ENCODE measurements at regions not wholly inside any gene's neighbourhood (a gene's known extent, or its start where the extent isn't known, plus 50 kb on each side); places are given as distances from the start of the nearest gene placed in this dataset.
"Not testable (repeated sequence)": the region's sequence is repeated elsewhere in the genome, so short reads cannot be mapped to it uniquely, and the experiment has no call there.

DNA sequence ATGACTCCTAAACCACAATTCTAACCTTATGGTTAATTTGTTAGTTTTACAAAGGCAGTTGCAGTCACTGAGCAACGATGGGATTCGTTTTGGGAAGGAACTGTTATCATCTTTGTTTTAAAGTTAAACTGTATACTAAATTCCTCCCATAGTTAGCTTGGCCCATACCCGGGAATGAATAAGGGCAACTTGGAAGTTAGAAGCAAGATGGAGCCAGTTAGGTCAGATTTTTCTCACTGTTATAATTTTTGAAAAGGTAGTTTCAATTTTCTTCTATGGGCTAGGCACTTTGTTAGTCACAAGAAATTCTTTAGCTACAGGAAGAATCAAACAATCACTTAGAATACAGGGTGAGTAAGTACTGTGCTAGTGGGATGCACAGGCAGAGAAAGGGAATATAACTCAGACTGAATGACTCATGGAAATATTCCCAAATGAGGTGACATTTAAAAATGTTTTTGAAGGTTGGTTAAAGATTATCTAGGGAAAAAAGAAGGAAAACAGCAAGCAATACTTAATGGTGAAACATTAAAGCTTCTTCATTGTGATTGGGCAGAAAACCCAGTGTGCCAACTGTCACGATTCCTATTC, 153.6 kb downstream of the MAGEB17 start:
- peaks cover 3% of the 10 kb centered on the region for H3K36me3 ChIP-seq (ENCODE audit: control insufficient read depth, low read depth, low read length)
- peaks cover 9% of the 10 kb centered on the region for H3K9me3 ChIP-seq (ENCODE audit: control insufficient read depth, low read depth, low read length)
- H3K27ac ChIP-seq (ENCODE audit: low read length): no peak overlapping the region
- peaks cover 14% of the 10 kb centered on the region for H3K4me1 ChIP-seq (ENCODE audit: control insufficient read depth, low read depth, low read length)
- no peak overlapping the region for H3K4me3 ChIP-seq (ENCODE audit: low read length)
- H3K9ac ChIP-seq (ENCODE audit: low read length): no peak overlapping the region
- H3K27me3 ChIP-seq (ENCODE audit: control insufficient read depth, insufficient read depth, low read length): no peaks in the 10 kb centered on the region

DNA sequence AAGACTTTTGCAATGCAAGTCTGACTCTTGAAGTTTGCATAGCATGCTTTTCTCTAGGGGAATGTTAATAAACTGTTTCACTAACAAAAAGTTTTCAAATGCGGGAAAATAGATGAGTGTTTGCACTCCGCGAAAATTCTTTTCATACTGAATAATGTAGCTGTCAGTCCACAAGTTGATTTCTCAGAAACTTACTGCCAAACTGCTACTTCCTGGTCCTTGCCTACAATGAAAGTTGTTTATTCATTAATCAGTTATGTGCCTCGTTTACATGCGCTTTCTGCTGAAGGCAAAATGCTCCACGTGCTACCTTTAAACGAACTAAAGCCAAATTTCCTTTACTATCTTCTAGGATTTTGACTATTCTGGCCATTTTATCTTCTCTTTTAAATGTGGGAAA, 166.2 kb downstream of the MAGEB17 start:
- Histone ChIP-seq H3K9me3 (ENCODE audit: control insufficient read depth, low read depth, low read length) (no peaks in the 10 kb centered on the region), H3K36me3 (ENCODE audit: control insufficient read depth, low read depth, low read length) (no peaks in the 10 kb centered on the region), H3K4me1 (ENCODE audit: control insufficient read depth, low read depth, low read length) (no peaks in the 10 kb centered on the region), H3K4me3 (ENCODE audit: low read length) (no peak overlapping the region), H3K9ac (ENCODE audit: low read length) (no peak overlapping the region), H3K27ac (ENCODE audit: low read length) (no peak overlapping the region), H3K27me3 (ENCODE audit: control insufficient read depth, insufficient read depth, low read length) (no peaks in the 10 kb centered on the region)

DNA sequence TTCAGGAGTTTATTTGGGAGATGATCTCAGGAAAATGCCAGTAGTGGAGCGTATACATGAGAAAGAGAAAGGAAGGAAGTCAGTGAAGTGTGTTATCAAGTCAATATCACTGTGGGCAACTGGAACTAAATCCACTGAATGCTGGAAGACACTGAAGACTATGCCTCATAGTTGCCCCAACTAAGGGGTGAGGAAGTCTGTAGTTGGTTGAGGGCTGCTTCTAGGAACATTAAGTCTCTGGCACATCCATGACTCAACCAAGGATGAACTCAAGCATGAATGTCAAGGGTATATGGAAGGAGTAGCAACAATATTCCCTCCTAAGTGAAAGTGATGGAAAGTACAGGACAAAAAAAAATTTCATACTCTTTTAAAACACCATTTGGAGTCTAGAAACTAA, 167.9 kb downstream of the MAGEB17 start:
- Histone ChIP-seq H3K4me3 (ENCODE audit: low read length) (no peak overlapping the region), H3K27ac (ENCODE audit: low read length) (no peak overlapping the region), H3K9me3 (ENCODE audit: control insufficient read depth, low read depth, low read length) (no peaks in the 10 kb centered on the region), H3K36me3 (ENCODE audit: control insufficient read depth, low read depth, low read length) (no peaks in the 10 kb centered on the region), H3K4me1 (ENCODE audit: control insufficient read depth, low read depth, low read length) (no peaks in the 10 kb centered on the region), H3K9ac (ENCODE audit: low read length) (no peak overlapping the region), H3K27me3 (ENCODE audit: control insufficient read depth, insufficient read depth, low read length) (no peaks in the 10 kb centered on the region)

DNA sequence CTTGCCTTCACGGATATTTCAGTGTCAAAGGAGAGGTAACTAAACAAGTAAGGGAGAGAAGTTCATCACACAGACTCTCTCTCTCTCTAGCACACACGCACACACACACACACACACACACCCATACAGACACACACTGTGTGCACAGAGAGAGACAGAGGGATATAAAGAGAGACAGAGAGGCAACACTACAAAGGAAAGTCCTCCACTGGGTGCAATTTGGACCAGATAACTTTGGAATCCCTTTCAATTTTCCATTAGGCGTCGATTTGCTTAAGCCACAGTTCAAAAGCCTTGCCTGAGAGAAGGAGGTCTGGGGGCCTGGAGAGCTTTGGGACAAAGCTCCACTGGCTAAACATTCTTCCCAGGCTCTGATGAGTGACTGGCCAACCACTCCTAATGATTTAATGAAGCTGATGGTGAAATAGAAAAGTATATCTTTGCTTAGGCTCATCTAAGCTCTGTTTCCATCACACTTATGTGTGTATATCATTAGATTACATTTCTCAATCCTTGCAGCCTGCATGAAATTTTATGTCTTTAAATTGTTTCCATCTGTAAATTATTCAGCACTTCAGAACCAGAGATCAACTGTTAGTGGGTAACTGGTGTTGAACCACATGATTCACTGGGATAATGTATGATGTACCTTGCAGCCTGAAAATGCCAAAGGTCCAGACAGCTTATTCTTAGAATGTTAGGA, 180.8 kb downstream of the MAGEB17 start:
- no peak overlapping the region for H3K4me3 ChIP-seq (ENCODE audit: low read length)
- H3K36me3 ChIP-seq (ENCODE audit: control insufficient read depth, low read depth, low read length): no peaks in the 10 kb centered on the region
- no peak overlapping the region for H3K9ac ChIP-seq (ENCODE audit: low read length)
- H3K9me3 ChIP-seq (ENCODE audit: control insufficient read depth, low read depth, low read length): no peaks in the 10 kb centered on the region
- no peak overlapping the region for H3K27ac ChIP-seq (ENCODE audit: low read length)
- no peaks in the 10 kb centered on the region for H3K27me3 ChIP-seq (ENCODE audit: control insufficient read depth, insufficient read depth, low read length)
- H3K4me1 ChIP-seq (ENCODE audit: control insufficient read depth, low read depth, low read length): peaks cover 4% of the 10 kb centered on the region

DNA sequence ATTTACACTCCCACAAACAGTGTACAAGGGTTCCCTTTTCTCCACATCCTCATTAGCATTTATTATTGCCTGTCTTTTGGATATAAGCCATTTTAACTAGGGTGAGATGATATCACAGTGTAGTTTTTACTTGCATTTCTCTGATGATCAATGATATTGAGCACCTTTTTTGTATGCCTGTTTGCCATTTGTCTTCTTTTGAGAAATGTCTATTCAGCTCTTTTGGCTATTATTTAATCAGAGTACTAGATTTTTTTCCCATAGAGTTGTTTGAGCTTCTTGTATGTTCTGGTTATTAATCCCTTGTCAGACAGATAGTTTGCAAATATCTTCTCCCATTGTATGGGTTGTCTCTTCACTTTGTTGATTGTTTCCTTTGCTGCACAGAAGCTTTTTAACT, 190.6 kb downstream of the MAGEB17 start:
- Histone ChIP-seq H3K4me3 (ENCODE audit: low read length) (no peak overlapping the region), H3K36me3 (ENCODE audit: control insufficient read depth, low read depth, low read length) (no peaks in the 10 kb centered on the region), H3K4me1 (ENCODE audit: control insufficient read depth, low read depth, low read length) (no peaks in the 10 kb centered on the region), H3K9me3 (ENCODE audit: control insufficient read depth, low read depth, low read length) (no peaks in the 10 kb centered on the region), H3K9ac (ENCODE audit: low read length) (no peak overlapping the region), H3K27me3 (ENCODE audit: control insufficient read depth, insufficient read depth, low read length) (no peaks in the 10 kb centered on the region), H3K27ac (ENCODE audit: low read length) (no peak overlapping the region)

DNA sequence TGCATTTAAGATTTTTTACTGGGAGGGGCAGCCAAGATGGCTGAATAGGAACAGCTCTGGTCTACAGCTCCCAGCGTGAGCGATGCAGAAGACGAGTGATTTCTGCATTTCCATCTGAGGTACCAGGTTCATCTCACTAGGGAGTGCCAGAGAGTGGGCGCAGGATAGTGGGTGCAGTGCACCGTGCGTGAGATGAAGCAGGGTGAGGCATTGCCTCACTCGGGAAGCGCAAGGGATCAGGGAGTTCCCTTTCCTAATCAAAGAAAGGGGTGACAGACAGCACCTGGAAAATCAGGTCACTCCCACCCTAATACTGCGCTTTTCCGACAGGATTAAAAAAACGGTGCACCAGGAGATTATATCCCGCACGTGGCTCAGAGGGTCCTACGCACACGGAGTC, 192.8 kb downstream of the MAGEB17 start:
- not testable (repeated sequence) for H3K9ac ChIP-seq (ENCODE audit: low read length); H3K27me3 ChIP-seq (ENCODE audit: control insufficient read depth, insufficient read depth, low read length); H3K4me1 ChIP-seq (ENCODE audit: control insufficient read depth, low read depth, low read length); H3K27ac ChIP-seq (ENCODE audit: low read length); H3K4me3 ChIP-seq (ENCODE audit: low read length); H3K9me3 ChIP-seq (ENCODE audit: control insufficient read depth, low read depth, low read length); H3K36me3 ChIP-seq (ENCODE audit: control insufficient read depth, low read depth, low read length)

DNA sequence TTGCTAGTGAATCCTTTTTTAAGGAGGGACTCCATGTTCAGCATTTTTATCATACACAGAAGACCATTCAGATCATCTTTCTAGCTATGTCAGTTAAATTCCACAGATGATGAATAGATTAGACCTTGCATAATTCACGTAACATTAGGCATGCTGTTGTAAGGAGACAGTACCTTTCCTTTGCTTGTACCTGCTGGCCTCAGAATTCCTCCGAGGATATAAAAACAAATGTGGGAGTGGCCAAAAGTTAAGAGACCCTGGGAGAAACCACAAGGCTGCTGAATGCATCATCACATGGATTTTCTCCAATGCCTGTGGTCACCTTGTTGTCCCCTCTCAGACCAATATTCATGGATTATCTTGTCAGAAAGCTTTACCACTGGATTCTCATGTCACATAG, 201.4 kb downstream of the MAGEB17 start:
- no peak overlapping the region for H3K27ac ChIP-seq (ENCODE audit: low read length)
- no peaks in the 10 kb centered on the region for H3K9me3 ChIP-seq (ENCODE audit: control insufficient read depth, low read depth, low read length)
- no peak overlapping the region for H3K9ac ChIP-seq (ENCODE audit: low read length)
- no peaks in the 10 kb centered on the region for H3K36me3 ChIP-seq (ENCODE audit: control insufficient read depth, low read depth, low read length)
- H3K4me1 ChIP-seq (ENCODE audit: control insufficient read depth, low read depth, low read length): peaks cover 4% of the 10 kb centered on the region
- no peak overlapping the region for H3K4me3 ChIP-seq (ENCODE audit: low read length)
- H3K27me3 ChIP-seq (ENCODE audit: control insufficient read depth, insufficient read depth, low read length): no peaks in the 10 kb centered on the region

DNA sequence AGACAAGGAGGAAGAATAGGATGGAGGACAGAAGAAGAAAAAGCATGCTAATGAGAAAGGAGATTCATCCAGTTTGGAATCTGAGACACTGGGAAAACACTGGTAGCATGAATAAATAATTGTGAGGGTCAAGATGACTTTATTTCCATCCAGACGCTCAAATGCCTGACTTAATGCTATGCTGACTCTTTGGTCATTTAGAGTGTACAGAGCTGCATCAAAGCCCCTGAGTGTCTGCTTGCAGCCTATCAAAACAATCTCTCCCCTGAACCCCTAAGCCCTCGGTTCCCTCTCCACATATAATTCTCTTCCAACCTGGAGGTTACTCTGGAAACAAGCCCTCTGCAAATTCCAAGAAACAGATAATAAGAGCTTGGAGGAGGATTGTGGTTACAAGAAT, 208.8 kb downstream of the MAGEB17 start:
- no peak overlapping the region for H3K27ac ChIP-seq (ENCODE audit: low read length)
- no peaks in the 10 kb centered on the region for H3K36me3 ChIP-seq (ENCODE audit: control insufficient read depth, low read depth, low read length)
- peaks cover 4% of the 10 kb centered on the region for H3K9me3 ChIP-seq (ENCODE audit: control insufficient read depth, low read depth, low read length)
- H3K27me3 ChIP-seq (ENCODE audit: control insufficient read depth, insufficient read depth, low read length): no peaks in the 10 kb centered on the region
- H3K4me1 ChIP-seq (ENCODE audit: control insufficient read depth, low read depth, low read length): peaks cover 3% of the 10 kb centered on the region
- H3K9ac ChIP-seq (ENCODE audit: low read length): no peak overlapping the region
- no peak overlapping the region for H3K4me3 ChIP-seq (ENCODE audit: low read length)

DNA sequence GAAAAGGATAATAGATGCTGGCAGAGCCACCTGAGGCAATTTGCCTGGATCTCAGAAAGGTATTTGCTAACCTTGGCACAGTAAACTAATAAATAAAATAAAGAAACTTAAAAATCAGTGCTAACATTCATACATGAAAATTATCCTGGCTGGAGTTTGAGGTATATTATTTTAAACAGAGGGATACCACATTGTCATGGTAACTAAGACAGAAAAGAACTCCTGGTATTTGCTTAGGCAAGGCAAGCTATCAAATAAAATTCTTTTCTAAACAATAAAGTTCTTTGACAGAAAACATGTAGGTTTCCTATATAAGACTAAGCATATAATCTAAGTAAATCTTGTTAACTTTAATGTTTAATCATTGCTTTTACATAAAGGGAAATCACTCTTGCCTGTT, 218.8 kb downstream of the MAGEB17 start:
- H3K27ac ChIP-seq (ENCODE audit: low read length): no peak overlapping the region
- peaks cover 13% of the 10 kb centered on the region for H3K4me1 ChIP-seq (ENCODE audit: control insufficient read depth, low read depth, low read length)
- H3K36me3 ChIP-seq (ENCODE audit: control insufficient read depth, low read depth, low read length): no peaks in the 10 kb centered on the region
- no peak overlapping the region for H3K9ac ChIP-seq (ENCODE audit: low read length)
- no peaks in the 10 kb centered on the region for H3K27me3 ChIP-seq (ENCODE audit: control insufficient read depth, insufficient read depth, low read length)
- no peak overlapping the region for H3K4me3 ChIP-seq (ENCODE audit: low read length)
- H3K9me3 ChIP-seq (ENCODE audit: control insufficient read depth, low read depth, low read length): peaks cover 5% of the 10 kb centered on the region

DNA sequence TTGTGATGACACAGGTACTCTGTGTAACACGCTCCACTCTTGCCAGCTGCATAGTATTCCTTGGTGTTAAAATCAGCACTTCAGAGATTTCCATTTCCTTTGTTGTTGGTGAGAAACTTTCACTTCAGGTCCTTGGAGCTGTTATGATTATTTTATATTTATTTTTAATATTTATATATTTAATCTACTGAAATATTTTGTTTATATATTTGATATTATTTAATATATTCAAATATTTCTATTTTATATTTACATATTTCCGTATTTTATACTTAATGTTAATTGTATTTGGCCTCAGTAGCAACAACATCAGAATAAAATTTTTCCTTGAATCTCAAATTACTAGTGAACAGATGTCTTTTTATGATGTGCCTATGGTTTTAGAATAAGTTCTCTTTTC, 225.3 kb downstream of the MAGEB17 start:
- Histone ChIP-seq H3K27me3 (ENCODE audit: control insufficient read depth, insufficient read depth, low read length) (no peaks in the 10 kb centered on the region), H3K9me3 (ENCODE audit: control insufficient read depth, low read depth, low read length) (peaks cover 5% of the 10 kb centered on the region), H3K9ac (ENCODE audit: low read length) (no peak overlapping the region), H3K36me3 (ENCODE audit: control insufficient read depth, low read depth, low read length) (no peaks in the 10 kb centered on the region), H3K4me1 (ENCODE audit: control insufficient read depth, low read depth, low read length) (peaks cover 15% of the 10 kb centered on the region), H3K4me3 (ENCODE audit: low read length) (no peak overlapping the region), H3K27ac (ENCODE audit: low read length) (no peak overlapping the region)

DNA sequence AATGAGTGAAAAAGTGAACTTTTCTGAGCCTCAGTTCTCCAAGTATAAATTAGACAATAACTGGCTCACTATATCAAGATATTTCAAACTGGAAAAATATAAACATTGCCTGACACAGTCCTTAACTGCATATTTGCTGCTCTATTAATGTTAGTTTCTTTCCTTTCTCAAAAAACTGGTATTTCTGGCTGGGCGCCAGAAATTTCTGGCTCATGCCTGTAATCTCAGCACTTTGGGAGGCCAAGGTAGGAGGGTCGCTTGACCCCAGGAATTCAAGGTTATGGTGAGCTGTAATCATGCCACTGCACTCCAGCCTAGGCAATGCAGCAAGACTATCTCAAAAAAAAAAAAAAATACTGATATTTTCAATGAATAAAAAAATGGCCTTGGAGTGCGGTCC, 227.0 kb downstream of the MAGEB17 start:
- Histone ChIP-seq H3K9ac (ENCODE audit: low read length) (no peak overlapping the region), H3K36me3 (ENCODE audit: control insufficient read depth, low read depth, low read length) (no peaks in the 10 kb centered on the region), H3K27me3 (ENCODE audit: control insufficient read depth, insufficient read depth, low read length) (no peaks in the 10 kb centered on the region), H3K4me1 (ENCODE audit: control insufficient read depth, low read depth, low read length) (peaks cover 8% of the 10 kb centered on the region), H3K9me3 (ENCODE audit: control insufficient read depth, low read depth, low read length) (peaks cover 5% of the 10 kb centered on the region), H3K27ac (ENCODE audit: low read length) (no peak overlapping the region), H3K4me3 (ENCODE audit: low read length) (no peak overlapping the region)

DNA sequence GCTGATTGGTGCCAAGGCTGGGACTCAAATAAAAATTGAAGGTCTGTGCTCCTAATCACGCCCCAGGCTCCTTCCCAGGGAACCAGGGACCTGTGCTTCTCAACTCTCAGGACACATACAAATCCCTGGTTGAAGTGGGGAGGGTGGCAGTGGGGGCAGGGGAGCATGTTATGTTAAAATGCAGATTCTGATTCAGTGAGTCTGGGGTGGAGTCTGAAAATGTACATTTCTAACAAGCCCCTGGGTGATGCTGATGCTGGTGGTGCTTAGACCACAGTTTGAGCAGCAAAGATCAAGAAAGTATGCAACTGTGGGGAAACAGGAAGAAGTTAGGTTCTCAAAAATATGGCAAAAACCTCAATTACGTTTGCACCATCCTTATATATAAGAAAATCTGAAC, 236.5 kb downstream of the MAGEB17 start:
- H3K9ac ChIP-seq (ENCODE audit: low read length): no peak overlapping the region
- H3K4me1 ChIP-seq (ENCODE audit: control insufficient read depth, low read depth, low read length): peaks cover 10% of the 10 kb centered on the region
- no peak overlapping the region for H3K4me3 ChIP-seq (ENCODE audit: low read length)
- no peaks in the 10 kb centered on the region for H3K9me3 ChIP-seq (ENCODE audit: control insufficient read depth, low read depth, low read length)
- no peak overlapping the region for H3K27ac ChIP-seq (ENCODE audit: low read length)
- no peaks in the 10 kb centered on the region for H3K36me3 ChIP-seq (ENCODE audit: control insufficient read depth, low read depth, low read length)
- no peaks in the 10 kb centered on the region for H3K27me3 ChIP-seq (ENCODE audit: control insufficient read depth, insufficient read depth, low read length)
